SW 1271 (cell line): ENCODE measurements at regions not wholly inside any gene's neighbourhood (a gene's known extent, or its start where the extent isn't known, plus 50 kb on each side); places are given as distances from the start of the nearest gene placed in this dataset.
A peak's percentile ranks its signal among the peaks of the same experiment; 100 is the strongest.
"Not testable (repeated sequence)": the region's sequence is repeated elsewhere in the genome, so short reads cannot be mapped to it uniquely, and the experiment has no call there.

Experiments
- DNase-seq, 2 experiments: peaks; one replicate each; lab custom pipeline; 2025; lab: John Stamatoyannopoulos, UW

DNA sequence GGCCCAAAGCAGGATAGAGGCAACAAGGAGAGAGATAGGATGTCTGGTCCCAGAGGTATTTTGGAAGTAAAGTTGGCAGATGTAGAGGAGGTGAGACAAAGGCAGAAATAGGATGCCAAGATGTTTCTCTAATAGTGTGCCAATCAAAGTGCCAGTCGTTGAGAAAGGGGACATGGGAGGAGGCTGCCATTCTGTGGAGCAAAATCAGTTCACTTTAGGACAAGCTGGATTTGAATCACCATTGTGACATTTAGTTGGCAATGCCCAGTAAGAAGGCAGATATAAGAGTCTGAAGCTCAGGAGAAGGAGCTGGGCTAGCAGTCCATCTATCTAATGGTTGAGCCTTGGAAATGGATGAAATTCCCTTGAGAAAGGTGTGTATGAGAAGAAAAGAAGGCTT, 53.8 kb downstream of the ADRB2 start:
- DNase-seq = no peak

DNA sequence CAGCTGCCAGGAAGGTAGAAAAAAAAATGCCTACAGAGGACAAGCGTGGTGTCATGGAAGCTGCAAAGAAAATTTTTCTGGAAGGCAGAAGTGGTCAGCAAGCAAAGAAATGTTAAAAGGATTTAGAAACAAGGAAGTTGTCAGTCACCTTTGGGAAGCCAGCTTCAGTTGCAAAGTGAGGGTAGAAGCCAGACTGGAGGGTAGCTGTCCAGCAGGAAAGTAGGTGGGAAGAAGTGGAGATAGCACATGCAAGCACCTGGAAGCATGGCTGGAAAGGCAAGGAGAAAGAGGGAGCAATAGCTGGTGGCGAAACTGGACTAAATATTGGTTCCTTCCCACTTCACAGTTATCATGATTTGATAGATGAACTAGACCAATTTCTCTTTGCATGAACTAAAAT, 54.3 kb downstream of the ADRB2 start:
- DNase-seq = no peak

DNA sequence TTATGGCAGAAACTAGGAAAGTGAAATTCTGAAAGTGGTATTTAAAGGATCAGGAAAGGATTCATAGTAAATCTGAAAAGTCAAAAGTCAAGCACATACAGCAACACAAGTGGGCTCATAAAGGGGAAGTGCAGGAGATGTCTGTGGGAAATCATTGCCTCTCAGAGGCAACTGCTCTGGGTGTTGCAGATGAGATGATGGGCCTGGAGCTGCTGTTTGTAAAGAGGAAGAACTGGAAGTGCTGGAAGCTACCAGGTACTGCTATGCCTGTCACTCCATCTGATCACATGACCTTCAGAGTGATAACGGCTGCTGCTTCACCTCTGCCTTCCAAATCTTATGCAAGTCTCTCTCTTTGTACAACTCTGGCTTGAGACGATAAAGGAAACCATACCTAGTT, 55.9 kb downstream of the ADRB2 start:
- DNase-seq = no peak

DNA sequence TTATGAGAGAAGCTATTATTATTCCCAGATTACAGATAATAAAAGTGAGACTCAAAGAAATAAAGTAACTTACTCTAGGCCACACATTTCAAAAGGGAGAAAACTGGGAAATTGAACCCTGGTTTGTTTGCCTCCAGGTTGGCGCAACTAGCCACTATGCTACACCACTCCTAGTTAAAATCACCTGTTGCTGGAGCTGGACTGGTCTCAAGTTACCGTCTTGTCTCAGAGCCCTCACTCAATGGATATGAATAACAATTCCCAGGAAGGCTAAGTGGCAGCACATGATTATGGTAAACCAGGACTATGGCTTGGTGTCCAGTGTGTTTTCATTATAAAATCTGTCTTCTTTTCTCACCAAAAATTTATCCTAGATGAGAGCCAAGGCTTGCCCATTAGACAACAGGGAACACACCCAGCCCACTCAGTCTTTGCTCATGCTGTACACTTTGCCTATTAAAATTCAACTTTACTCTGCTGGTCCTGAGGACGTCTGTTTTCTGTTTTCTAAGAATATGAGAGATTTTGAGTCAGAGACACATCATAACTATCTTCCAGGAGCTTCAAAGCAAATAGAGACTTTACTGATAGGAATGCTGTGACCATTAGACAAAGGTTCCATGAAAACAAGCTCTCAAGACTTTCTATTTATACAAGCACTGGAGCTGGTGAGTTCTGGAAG, 58.1 kb downstream of the ADRB2 start:
- no peak for DNase-seq

DNA sequence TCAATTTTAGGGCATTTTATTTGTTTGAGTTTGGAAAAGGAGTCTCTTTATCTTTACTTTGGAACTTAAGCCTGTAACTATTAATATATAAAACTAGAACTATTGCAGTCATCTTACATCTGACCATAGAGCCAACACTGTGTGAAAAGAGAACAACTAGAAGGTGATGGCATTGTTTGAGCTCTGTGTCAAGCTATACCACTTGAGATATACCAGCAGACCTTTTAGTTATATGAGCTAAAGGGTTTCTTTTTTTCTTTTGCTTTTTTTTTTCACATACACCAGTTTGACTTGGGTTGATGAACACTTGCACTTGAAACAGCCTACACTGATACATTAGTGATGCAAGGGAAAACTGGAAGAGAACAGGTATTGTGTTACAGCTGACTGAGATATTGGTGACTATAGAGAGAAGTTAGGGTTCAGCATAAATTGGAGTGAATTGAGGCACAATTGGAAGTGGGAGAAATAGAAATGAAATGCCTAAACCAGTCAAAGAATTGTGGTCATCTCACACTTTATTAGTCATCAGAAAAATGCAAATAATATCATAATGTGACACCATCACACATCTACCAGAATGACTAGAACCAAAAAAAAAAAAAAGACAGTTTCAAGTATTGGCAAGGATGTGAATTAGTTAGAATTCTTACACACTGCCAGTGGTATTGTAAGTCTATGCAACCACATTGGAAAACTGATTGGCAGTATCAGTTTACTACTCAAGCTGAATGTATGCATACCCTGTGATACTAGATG, 60.9 kb downstream of the ADRB2 start:
- no peak for DNase-seq

DNA sequence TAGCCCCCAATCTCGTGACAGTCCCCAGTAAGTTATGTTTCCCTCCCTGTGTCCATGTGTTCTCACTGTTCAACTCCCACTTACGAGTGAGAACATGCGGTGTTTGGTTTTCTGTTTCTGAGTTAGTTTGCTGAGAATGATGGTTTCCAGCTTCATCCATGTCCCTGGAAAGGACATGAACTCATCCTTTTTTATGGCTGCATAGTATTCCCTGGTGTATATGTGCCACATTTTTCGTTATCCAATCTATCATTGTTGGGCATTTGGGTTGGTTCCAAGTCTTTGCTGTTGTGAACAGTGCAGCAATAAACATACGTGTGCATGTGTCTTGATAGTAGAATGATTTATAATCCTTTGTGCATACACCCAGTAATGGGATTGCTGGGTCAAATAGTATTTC, 63.5 kb downstream of the ADRB2 start:
- DNase-seq = not testable (repeated sequence)

DNA sequence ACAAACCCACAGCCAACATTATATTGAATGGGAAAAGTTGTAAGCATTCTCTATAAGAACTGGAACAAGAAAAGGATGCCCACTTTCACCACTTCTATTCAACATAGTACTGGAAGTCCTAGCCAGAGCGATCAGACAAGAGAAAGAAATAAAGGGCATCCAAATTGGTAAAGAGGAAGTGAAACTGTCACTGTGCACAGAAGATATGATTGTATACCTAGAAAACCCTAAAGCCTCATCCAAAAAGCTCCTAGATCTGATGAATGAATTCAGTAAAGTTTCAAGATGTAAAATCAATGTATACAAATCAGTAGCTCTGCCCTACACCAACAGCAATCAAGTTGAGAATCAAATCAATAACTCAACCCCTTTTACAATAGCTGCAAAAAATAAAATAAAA, 69.0 kb downstream of the ADRB2 start:
- DNase-seq = not testable (repeated sequence)

DNA sequence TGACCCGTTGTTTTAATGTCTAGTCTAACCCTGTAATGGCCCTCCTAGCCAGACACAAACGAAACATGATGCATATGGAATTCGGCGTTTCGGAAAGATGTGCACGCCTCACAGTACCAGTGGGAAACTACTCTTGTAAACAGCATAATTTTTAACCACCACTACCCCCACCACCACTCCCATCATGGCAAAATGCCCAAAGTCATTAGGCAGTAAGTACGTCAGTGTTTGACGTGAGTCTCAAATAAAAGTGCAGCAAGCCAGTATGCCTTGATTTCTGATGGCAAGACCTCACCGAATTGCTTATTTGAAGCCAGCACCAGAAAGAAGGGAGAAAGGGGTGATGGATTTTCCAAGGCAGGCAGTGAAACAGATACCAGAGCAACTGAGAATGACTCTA, 71.4 kb downstream of the ADRB2 start:
- no peak for DNase-seq

DNA sequence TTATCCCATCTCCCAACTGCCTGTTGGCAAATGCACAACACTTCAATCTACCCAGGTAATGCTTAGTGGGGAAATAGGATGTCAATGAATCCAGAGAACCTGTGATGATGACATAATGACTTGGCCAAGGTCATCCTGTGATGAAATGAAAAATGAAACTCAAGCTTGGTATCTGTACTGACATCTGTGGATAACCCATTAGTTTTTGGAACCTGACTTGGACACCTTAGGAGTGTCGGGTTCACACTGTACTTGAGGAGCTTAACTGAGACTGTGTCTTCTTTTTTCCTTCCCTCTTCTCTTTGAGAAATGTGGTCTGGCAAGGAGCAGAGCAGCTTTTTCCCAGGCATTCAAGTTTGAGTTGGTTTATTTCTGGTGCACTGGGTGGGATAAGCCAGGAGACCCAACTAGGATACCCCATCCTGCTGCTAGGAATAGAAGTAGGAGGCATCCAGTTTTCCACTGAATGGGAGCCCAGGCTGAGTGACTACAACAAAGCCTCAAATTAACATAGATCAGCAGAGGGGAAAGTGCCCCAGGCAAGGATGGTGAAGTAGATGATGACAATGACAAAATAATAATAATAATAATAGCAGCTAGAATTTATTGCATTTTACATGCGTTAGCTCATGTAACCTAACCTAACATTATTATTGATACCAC, 72.1 kb downstream of the ADRB2 start:
- DNase-seq = no peak

DNA sequence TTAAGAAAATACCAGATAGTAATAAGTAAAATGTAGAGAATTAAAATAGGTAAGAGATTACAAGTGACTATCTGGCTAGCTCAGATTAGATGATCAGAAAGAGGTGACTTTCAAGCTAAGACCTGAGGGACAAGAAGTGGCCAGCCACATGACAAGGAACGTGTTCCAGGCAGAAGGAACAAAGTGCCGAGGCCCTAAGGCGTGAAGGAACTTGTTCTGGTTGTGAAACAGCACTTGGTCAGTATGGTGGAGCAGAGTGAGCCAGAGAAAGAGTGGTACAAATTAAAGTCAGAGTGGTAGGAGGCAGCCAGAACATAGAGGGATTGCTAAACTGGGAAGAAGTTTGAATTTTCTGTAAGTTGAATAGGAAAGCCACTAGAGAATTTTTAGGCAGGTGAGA, 73.6 kb downstream of the ADRB2 start:
- DNase-seq = no peak

DNA sequence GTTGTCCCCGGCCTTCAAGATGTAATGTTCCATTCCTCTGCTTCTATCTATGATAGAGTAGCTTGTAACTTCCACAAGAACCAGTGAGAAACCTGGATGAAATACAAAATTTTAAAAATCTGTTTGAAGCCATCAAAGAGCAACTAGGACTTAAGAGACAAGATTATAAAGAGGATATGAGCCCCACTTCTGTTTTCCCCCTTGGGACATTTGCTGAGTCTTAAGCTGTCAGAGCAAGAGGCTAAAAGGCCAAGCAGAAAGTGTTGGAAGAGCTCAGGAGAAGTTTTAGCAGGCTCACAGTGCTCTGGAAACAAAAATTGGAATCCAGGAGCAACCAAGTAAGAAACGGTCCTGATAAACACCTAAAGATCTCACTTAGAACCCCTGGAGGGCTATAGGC, 76.1 kb downstream of the ADRB2 start:
- DNase-seq = no peak

DNA sequence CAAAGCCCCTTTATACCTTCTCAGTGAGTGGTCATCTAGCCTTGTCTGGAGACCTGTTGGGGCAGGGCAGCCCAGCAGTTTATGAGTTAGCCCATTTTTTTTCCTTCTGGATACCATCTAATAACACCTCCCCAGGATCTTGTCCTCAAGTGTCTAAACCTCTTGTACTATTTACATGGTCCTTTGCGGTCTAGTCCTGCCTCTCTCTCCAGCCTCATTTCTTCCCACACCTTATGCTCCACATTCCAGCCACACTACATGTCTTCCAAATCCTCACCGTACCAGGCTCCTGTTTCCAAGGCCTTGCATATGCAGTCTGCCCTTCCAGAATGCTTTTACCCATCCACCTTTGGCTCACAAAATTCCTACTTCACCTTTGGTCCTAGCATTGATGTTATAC, 77.2 kb downstream of the ADRB2 start:
- DNase-seq = no peak

DNA sequence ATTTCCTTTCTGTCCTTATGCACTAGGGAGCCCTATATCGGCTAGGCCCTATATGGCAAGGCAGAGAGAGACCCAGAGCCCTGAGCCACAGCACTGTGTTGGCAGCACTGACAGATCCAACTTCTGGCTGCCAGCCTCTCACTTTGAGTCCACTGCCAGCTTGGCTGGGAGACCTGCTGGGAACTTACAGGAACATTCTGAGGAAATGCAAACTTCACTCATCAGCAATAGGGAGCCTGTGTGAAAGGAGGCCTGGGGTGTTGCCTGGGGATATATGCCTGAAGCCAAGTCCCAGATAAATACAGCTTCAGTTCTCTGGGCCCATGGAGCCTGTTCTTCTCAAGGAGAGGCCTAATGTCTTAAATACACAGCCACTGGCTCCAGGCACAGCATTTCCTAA, 78.0 kb downstream of the ADRB2 start:
- no peak for DNase-seq

DNA sequence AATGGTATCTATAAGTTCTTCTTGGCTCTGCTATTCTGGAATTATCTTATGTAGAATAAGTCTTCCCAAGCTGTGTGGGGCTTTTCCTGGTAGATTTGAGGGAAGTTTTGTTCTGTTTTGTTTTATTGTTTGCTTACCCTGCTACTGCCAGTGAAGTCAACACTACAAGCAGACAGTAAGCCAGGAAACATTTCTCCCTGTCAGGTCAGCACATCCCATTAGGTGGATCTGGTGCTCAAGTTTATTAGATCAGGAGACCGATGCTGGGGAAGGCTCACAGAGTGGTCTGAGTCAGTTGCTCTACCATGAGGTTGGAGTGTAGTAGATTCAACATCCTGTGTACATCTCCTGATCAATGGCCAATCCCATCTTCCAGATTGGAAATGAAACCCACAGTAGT, 79.1 kb downstream of the ADRB2 start:
- no peak for DNase-seq

DNA sequence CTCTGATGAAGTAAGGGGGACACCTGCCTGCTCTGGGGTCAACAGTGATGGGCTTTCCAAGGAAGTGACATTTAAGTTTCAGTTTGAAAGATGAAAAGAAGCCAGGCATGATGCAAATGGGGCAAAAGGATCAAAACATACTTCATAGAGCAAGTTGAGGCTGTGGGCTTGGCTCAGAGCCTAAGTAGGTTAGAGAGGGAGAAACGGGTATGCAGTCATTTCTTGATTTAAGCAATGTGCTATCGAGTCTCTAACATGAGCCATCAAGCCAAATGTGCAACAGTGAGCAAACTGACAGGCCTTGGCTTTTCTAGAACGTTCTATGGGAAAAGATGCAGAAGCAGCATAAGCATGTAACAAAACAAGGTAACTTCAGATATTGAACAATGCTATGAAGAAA, 80.6 kb downstream of the ADRB2 start:
- DNase-seq = no peak

DNA sequence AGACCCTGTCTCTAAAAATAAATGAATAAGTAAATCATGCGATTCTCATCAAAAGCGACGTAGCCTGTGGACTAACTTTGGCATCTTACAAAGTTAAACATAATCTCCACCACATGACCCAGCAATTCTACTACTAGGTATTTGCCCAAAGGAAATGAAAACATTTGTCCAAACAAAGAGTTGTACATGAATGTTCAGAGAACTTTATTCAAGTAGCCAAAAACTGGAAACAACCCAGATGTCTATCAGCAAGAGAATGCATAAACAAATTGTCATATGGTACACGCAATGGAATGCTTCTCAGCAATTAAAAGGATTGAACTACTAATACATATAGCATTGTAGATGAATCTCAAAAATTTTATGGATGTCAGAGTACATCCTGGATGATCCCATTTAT, 82.6 kb downstream of the ADRB2 start:
- peak in 1 of 2 experiments; percentile 16 for DNase-seq

DNA sequence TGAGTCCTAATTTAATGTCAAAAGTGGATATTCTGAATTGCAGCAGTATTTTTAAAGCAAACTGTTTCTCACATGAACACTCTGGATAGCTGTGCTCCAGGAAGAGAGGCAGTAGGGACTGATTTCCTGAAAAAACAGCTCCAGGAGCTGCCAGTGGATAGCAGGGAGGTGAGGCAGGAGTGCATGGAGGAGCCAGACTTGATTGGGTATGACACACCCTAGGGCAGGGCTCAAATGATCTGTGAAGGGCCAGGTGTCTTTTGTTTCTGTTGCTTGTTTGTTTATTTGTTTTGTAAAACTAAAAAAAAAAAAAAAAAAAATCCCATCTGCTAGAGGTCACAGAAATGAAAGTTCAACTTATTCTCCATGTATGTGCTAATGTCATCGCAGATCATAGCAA, 83.4 kb downstream of the ADRB2 start:
- peak in 1 of 2 experiments; percentile 24 for DNase-seq

DNA sequence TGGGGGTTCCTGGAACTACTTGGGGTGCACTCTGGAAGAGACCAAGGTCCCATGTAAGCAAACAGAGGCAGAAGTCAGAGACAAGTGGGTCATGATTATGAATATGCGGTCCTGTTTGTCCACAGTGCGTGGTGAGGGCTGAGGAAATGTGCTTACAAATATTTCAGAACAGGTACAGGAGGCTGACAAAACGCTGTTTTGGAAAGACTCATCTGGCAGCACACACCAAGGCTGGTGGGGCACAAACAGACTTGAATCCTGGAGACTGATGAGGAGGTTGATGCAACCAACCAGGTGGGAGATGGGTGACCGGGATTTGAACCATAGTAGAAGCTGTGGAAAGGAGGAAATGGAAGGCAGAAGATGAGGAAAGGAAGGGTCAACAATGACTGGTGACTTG, 83.8 kb downstream of the ADRB2 start:
- no peak for DNase-seq

DNA sequence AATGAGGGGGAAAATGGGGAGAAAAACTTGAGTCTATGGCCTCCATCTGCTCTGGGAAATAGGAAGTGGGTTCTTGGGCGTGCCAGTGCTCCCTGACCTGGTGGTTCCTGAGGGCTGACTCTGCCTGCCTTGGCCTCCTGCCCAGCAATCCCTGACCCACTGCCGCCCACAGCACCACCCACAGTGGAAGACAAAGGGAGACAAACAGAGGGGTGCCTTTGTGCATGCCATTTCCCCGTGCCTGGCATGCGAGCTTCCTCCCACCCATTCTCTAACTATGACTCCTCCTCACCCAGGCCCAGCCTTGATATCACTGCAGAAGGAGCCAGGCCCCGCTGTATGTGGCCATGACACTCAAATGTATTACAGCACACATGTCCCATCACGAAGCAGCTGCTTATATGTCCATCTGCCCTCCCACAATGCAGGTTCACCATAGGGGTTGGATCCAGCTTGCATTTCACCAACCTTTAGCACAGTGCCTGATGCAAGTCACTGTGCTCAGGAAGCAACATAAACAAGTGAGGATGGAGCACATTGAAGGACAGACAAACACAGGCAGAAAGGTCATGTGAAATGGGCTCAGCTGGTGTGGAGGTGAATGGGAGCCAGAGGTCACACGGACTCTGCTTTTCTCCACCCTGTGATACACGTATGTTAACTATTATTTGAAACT, 84.4 kb downstream of the ADRB2 start:
- DNase-seq = peak; percentile 96

DNA sequence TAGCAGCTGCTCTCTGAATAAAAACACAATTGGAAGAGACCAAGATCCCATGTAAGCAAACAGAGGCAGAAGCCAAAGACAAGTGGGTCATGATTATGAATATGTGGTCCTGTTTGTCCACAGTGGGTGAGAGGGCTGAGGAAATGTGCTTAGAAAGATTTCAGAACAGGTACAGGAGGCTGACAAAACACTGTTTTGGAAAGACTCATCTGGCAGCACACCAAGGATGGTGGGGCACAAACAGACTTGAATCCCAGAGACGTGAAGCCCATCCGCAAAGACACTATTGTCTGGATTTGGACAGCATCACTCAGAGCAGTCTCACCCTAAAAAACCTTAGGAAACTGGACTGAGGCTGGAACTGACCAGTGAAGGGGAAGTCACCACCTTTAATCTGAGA, 85.0 kb downstream of the ADRB2 start:
- no peak for DNase-seq

DNA sequence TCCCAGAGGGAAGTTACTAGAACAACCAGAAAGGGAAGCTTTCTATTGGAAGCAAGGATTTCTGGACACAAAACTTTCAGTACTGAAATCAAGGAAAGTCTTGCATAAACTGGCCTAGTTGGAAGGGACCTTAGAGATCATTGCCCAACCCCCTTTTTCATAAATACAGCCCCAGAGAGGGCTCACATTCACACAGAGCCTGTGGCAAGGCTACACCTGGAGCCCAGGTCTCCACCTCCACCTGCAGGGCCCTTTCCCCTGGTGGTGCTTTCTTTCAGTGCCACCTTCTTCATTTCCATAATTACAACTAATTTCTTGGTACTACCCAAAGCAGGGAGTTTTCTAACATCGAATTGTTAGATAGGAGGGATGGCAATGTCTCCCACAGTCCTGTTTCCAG, 85.7 kb downstream of the ADRB2 start:
- peak in 1 of 2 experiments; percentile 42 for DNase-seq

DNA sequence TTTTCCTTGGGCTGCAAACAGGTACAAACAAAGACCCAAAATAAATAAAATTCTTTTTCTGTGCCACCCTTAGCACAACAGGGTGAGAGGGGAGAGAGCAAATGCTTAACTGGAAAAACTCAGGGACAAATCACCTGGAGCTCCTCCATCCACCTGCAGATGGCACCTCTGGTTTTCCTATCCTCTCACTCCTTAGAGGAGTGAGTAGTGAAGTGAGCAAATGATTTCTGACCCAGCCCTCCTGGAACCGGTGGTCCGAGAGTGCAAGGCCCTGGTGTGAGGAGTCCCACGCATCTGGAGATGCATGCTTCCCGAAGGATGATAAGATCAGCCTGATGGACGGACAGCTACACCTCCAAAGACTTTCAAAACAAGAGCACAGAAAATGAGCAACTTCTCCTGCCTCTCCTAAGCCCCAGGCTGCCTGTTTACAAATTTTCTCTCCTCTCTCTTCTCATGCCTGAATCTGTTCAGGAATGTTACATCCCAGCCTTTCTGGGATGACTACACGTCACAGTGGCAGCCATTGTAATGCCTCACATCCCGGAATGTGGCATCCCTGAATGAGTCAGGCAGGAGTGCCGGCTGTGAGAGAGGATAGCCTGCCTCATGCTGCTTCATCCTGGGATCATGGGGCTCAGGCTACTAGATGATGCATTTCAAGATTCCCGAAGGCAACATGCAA, 86.4 kb downstream of the ADRB2 start:
- DNase-seq = peak; percentile 94 to 96
